ENCODE measurements at regions not wholly inside any gene's neighbourhood (a gene's known extent, or its start where the extent isn't known, plus 50 kb on each side); places are given as distances from the start of the nearest gene placed in this dataset.

DNA sequence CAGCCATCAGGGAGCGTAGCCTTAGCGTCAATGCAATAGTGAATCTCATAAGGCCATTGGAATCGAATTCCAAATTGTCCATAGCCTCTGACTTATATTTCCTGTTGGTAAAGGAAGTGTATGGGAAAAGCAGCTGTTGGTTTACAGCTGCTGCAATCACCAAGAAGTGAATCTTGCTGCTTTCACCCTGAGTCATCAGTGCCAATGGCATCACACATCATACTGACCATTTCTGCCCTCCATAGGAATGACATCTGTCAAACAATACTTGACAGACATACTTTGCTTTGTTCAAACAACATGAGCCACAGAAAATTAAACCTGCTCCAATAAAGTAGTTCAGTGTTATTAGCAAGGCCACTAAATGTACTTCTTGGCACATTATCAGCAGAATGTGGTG, 111.2 kb upstream of the KLHL29 start:
- ChIA-PET CTCF (no interaction called here), POLR2A (no interaction called here)
- Histone ChIP-seq H3K36me3 (ENCODE audit: control insufficient read depth, insufficient read depth, low read length) (no peaks in the 10 kb centered on the region), H3K4me3 (ENCODE audit: low read depth, low read length) (no peak overlapping the region), H3K27me3 (ENCODE audit: control insufficient read depth, insufficient read depth, low read length) (no peaks in the 10 kb centered on the region)
- DNase-seq (ENCODE audit: low read depth) = no peak
- TF ChIP-seq, protein P1, sequence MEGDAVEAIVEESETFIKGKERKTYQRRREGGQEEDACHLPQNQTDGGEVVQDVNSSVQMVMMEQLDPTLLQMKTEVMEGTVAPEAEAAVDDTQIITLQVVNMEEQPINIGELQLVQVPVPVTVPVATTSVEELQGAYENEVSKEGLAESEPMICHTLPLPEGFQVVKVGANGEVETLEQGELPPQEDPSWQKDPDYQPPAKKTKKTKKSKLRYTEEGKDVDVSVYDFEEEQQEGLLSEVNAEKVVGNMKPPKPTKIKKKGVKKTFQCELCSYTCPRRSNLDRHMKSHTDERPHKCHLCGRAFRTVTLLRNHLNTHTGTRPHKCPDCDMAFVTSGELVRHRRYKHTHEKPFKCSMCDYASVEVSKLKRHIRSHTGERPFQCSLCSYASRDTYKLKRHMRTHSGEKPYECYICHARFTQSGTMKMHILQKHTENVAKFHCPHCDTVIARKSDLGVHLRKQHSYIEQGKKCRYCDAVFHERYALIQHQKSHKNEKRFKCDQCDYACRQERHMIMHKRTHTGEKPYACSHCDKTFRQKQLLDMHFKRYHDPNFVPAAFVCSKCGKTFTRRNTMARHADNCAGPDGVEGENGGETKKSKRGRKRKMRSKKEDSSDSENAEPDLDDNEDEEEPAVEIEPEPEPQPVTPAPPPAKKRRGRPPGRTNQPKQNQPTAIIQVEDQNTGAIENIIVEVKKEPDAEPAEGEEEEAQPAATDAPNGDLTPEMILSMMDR (IDR thresholded peaks at IDR 0.05; ENCODE audit: insufficient read depth, low read depth, low read length) = no peak

DNA sequence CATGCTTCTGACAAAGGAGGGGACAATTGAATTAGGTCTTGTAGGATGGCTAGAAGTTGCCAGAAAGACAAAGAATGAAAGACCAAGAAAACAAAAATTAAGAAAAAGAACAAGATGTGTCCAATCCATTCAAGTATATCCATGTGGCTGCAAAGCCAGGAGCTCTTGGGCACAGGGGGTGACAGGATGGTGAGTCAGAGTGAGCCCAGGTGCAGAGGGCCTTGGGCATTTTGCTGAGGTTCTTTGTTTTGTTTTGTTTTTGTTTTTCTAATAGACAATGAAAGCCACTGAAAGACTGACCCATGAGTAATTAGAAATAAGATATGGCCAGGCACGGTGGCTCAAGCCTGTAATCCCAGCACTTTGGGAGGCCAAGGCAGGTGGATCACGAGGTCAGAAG, 104.6 kb upstream of the KLHL29 start:
- TF ChIP-seq, protein P1 (IDR thresholded peaks at IDR 0.05; ENCODE audit: insufficient read depth, low read depth, low read length) = no peak
- DNase-seq (ENCODE audit: low read depth) = no peak
- ChIA-PET CTCF (interaction anchor here (0.9 kb wide), 1 partner anchor 9 kb away, joined by 3 read pairs; no protein-coding TSS in a partner anchor), POLR2A (no interaction called here)
- Histone ChIP-seq H3K36me3 (ENCODE audit: control insufficient read depth, insufficient read depth, low read length) (no peaks in the 10 kb centered on the region), H3K27me3 (ENCODE audit: control insufficient read depth, insufficient read depth, low read length) (no peaks in the 10 kb centered on the region), H3K4me3 (ENCODE audit: low read depth, low read length) (no peak overlapping the region)

DNA sequence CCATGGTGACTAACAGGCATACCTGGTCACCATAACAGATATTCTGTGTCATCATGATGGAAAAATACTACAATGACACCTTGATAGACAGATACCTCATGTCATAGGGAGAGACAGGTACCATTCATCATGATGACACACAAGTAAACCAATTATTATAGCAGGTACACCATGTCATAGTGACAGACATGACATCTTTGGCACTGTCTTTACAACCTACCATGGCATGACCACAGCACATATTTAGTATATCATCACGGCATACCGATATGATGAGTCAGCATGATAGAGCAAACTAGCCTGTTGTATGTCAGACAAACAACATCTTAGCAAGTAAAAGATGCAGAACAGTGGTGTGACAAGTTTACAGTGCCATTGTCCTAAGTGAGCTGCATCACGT, 101.3 kb upstream of the KLHL29 start:
- Histone ChIP-seq H3K36me3 (ENCODE audit: control insufficient read depth, insufficient read depth, low read length) (no peaks in the 10 kb centered on the region), H3K4me3 (ENCODE audit: low read depth, low read length) (no peak overlapping the region), H3K27me3 (ENCODE audit: control insufficient read depth, insufficient read depth, low read length) (no peaks in the 10 kb centered on the region)
- TF ChIP-seq, protein P1 (IDR thresholded peaks at IDR 0.05; ENCODE audit: insufficient read depth, low read depth, low read length) = no peak
- no peak for DNase-seq (ENCODE audit: low read depth)
- ChIA-PET CTCF (no interaction called here), POLR2A (no interaction called here)

DNA sequence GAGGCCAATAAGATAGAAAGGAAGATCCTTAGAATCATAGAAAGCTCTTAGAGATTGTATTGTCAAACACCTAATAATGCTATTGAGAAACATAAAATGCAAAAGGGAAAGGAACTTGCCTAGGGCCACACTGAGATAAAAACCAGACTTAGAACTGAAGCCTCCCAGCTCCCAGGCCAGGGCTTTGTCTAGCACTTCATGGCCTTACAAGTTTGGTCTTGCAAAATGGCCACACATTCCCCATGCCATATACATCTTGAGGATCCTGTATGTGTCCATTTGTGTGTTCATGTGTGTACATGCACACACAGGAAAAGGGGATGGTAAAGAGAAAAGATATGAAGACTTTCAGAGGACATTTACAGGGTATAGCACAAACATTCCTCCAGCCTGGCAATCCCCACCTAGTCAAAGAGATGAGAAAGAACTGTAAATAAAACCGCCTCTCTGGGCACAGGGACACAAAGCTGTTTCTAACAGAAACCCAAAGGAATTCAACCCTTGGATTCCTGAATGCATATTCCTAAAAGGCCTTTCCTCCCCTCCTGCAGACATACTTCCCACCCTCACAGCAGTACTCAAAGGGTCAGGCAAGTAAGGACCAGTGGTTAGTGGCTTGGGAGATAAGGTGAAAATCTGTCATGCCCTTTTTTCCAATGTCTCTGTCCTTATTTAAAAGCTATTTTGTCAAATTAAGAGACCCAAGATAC, 99.7 kb upstream of the KLHL29 start:
- H3K36me3 ChIP-seq (ENCODE audit: control insufficient read depth, insufficient read depth, low read length) = no peaks in the 10 kb centered on the region
- no peaks in the 10 kb centered on the region for H3K27me3 ChIP-seq (ENCODE audit: control insufficient read depth, insufficient read depth, low read length)
- TF ChIP-seq, protein P1 (IDR thresholded peaks at IDR 0.05; ENCODE audit: insufficient read depth, low read depth, low read length) = no peak
- no peak overlapping the region for H3K4me3 ChIP-seq (ENCODE audit: low read depth, low read length)
- DNase-seq (ENCODE audit: low read depth) = no peak
- ChIA-PET CTCF (no interaction called here), POLR2A (no interaction called here)

- no peak for DNase-seq (ENCODE audit: low read depth)
- H3K36me3 ChIP-seq (ENCODE audit: control insufficient read depth, insufficient read depth, low read length) = no peaks in the 10 kb centered on the region
- CTCF ChIA-PET = interaction anchor here (1.0 to 1.6 kb wide), 2 partner anchors 22 to 65 kb away, joined by 3 to 9 read pairs; no protein-coding TSS in a partner anchor
- POLR2A ChIA-PET = interaction anchor here (1.2 kb wide), 1 partner anchor 17 kb away, joined by 4 read pairs; no protein-coding TSS in a partner anchor
- TF ChIP-seq, protein P1 (IDR thresholded peaks at IDR 0.05; ENCODE audit: insufficient read depth, low read depth, low read length) = no peak
- H3K4me3 ChIP-seq (ENCODE audit: low read depth, low read length) = no peak overlapping the region
- no peaks in the 10 kb centered on the region for H3K27me3 ChIP-seq (ENCODE audit: control insufficient read depth, insufficient read depth, low read length)
These were observed 98.8 kb upstream of the KLHL29 start for GRCh38 chr2:23286031-23286757.

Measured in BJ (cell line).